ENCODE measurements at regions not wholly inside any gene's neighbourhood (a gene's known extent, or its start where the extent isn't known, plus 50 kb on each side); places are given as distances from the start of the nearest gene placed in this dataset.
"Not testable (repeated sequence)": the region's sequence is repeated elsewhere in the genome, so short reads cannot be mapped to it uniquely, and the experiment has no call there.

DNA sequence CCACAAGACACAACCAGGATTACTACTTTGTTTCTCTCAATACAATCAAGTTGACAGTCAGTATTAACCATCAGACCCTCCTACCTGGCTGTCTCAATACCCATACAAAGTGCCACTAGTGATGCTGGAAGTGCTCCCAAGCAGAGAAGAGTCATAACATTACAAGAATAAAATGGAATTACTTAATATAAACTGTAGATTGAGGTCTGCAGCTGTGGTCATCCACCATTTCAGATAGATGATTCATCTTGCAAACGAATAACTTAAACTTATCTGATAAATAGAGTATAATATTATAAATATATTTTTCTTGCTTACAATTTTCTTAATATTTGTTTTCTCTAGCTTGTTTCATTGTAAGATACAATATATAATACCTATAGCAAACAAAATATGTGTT is 1034.2 kb upstream of the PCDH10 start:
- H3K4me1 ChIP-seq (ENCODE audit: control insufficient read depth in 5 of 5, insufficient read depth in 5 of 5, low read length in 5 of 5), result no peaks in the 10 kb centered on the region
- H3K27me3 ChIP-seq (ENCODE audit: control insufficient read depth in 3 of 3, insufficient read depth in 3 of 3, low read length in 2 of 3), result no peaks in the 10 kb centered on the region
- H3K36me3 ChIP-seq (ENCODE audit: control insufficient read depth in 4 of 4, insufficient read depth in 4 of 4, low read length in 4 of 4), result no peaks in the 10 kb centered on the region
- DNase-seq (no peak), ATAC-seq (ENCODE audit: insufficient read depth, low FRiP score) (no peak)
- H3K27ac ChIP-seq (ENCODE audit: low read depth in 1 of 2, low read length in 1 of 2), result no peak overlapping the region
- TF ChIP-seq, protein P1, sequence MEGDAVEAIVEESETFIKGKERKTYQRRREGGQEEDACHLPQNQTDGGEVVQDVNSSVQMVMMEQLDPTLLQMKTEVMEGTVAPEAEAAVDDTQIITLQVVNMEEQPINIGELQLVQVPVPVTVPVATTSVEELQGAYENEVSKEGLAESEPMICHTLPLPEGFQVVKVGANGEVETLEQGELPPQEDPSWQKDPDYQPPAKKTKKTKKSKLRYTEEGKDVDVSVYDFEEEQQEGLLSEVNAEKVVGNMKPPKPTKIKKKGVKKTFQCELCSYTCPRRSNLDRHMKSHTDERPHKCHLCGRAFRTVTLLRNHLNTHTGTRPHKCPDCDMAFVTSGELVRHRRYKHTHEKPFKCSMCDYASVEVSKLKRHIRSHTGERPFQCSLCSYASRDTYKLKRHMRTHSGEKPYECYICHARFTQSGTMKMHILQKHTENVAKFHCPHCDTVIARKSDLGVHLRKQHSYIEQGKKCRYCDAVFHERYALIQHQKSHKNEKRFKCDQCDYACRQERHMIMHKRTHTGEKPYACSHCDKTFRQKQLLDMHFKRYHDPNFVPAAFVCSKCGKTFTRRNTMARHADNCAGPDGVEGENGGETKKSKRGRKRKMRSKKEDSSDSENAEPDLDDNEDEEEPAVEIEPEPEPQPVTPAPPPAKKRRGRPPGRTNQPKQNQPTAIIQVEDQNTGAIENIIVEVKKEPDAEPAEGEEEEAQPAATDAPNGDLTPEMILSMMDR (IDR thresholded peaks at IDR 0.05; ENCODE audit: control extremely low read depth, extremely low read depth), result no peak
- 0% methylated on average over 1 of the region's 1 CpG for WGBS, 2 donors
- no peak overlapping the region for H3K9ac ChIP-seq (ENCODE audit: insufficient read depth in 1 of 2, low read length in 2 of 2)
- no peak overlapping the region for H3K4me3 ChIP-seq
- H3K9me3 ChIP-seq (ENCODE audit: control insufficient read depth in 4 of 4, insufficient read depth in 3 of 4, low read length in 3 of 4), result no peaks in the 10 kb centered on the region

DNA sequence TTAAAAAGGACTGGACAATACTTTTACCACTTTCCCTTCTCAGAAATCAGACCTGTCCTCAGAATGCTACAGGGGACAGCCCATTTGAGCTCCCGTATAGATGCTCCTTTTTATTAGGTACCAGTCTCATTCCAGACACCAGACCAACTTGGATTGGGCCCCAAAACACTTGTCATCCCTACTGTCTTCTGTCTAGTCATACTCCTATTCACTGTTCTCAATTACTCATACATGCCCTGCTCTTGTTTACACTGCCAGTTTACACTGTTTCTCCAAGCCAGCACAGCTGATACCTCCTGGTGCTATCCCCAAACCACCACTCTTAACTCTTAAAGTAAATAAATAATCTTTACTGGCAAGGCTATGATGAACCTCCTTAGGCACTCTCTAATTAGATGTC is 1026.4 kb upstream of the PCDH10 start:
- H3K27me3 ChIP-seq (ENCODE audit: control insufficient read depth in 3 of 3, insufficient read depth in 3 of 3, low read length in 2 of 3); H3K27ac ChIP-seq (ENCODE audit: low read depth in 1 of 2, low read length in 1 of 2); H3K9me3 ChIP-seq (ENCODE audit: control insufficient read depth in 4 of 4, insufficient read depth in 3 of 4, low read length in 3 of 4); DNase-seq; H3K4me3 ChIP-seq; ATAC-seq (ENCODE audit: insufficient read depth, low FRiP score); H3K36me3 ChIP-seq (ENCODE audit: control insufficient read depth in 4 of 4, insufficient read depth in 4 of 4, low read length in 4 of 4); H3K4me1 ChIP-seq (ENCODE audit: control insufficient read depth in 5 of 5, insufficient read depth in 5 of 5, low read length in 5 of 5); H3K9ac ChIP-seq (ENCODE audit: insufficient read depth in 1 of 2, low read length in 2 of 2): not testable (repeated sequence)
- WGBS, 2 donors, result 86 to 91% methylated on average over 1 of the region's 1 CpG

DNA sequence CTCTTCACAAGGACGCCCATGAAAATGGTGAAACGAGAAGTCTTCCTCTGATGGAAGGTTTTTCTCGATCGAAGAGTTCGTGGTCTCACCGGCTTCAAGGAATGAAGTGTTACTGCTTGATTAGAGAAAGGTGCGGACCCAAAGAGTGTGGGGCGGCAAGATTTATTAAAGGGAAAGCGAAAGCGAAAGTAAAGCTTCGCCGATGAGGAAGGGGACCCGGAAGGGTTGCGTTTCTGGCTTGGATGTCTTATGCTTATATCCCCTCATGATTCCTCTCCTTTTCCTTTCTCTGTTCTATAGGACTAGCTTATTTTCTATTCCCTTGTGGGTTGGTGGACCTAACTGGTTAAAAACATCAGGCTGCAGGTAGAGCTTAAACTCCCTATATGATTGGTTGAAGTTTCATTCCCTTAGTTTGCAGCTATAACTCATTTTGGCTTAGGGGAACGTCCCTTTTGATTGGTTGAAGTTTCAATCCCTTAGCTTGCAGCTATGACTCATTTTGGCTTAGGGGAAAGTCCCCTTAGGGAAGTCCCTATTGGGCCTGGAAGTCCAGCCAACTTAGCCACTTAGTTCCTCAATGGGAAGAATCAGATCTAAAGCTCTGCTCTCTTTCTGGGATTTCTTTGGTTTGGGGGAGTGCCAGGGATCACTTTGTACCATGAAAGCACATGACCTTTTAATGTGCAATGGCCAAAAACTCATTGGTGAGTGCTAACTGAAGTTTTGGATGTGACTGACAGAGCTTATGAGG is 1025.0 kb upstream of the PCDH10 start:
- DNase-seq (no peak), ATAC-seq (ENCODE audit: insufficient read depth, low FRiP score) (no peak)
- H3K4me1 ChIP-seq (ENCODE audit: control insufficient read depth in 5 of 5, insufficient read depth in 5 of 5, low read length in 5 of 5), result no peaks in the 10 kb centered on the region
- no peak overlapping the region for H3K4me3 ChIP-seq
- no peak overlapping the region for H3K9ac ChIP-seq (ENCODE audit: insufficient read depth in 1 of 2, low read length in 2 of 2)
- no peaks in the 10 kb centered on the region for H3K9me3 ChIP-seq (ENCODE audit: control insufficient read depth in 4 of 4, insufficient read depth in 3 of 4, low read length in 3 of 4)
- H3K27me3 ChIP-seq (ENCODE audit: control insufficient read depth in 3 of 3, insufficient read depth in 3 of 3, low read length in 2 of 3), result no peaks in the 10 kb centered on the region
- H3K36me3 ChIP-seq (ENCODE audit: control insufficient read depth in 4 of 4, insufficient read depth in 4 of 4, low read length in 4 of 4), result no peaks in the 10 kb centered on the region
- no peak overlapping the region for H3K27ac ChIP-seq (ENCODE audit: low read depth in 1 of 2, low read length in 1 of 2)
- TF ChIP-seq, protein P1 (IDR thresholded peaks at IDR 0.05; ENCODE audit: control extremely low read depth, extremely low read depth), result no peak
- 88 to 89% methylated on average over 15 of the region's 15 CpGs for WGBS, 2 donors

DNA sequence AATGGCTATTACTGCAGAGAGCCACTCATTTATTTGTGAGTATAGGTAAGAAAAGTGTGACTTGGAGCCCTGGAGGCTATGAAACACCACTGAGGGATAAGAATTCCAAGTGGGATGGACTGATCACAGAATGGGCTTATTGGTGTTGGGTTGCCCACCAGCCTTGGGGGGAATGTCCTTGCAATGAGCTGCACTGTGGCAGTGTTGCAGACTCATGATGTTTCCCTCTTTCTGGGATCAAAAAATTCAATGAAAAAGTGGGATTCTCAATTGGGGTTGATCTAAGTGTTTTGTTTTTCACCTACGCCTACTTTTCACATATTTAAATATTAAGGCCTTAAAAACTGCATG is 1024.5 kb upstream of the PCDH10 start:
- Histone ChIP-seq H3K9me3 (ENCODE audit: control insufficient read depth in 4 of 4, insufficient read depth in 3 of 4, low read length in 3 of 4) (no peaks in the 10 kb centered on the region), H3K36me3 (ENCODE audit: control insufficient read depth in 4 of 4, insufficient read depth in 4 of 4, low read length in 4 of 4) (no peaks in the 10 kb centered on the region), H3K4me1 (ENCODE audit: control insufficient read depth in 5 of 5, insufficient read depth in 5 of 5, low read length in 5 of 5) (no peaks in the 10 kb centered on the region), H3K4me3 (no peak overlapping the region), H3K9ac (ENCODE audit: insufficient read depth in 1 of 2, low read length in 2 of 2) (no peak overlapping the region), H3K27ac (ENCODE audit: low read depth in 1 of 2, low read length in 1 of 2) (no peak overlapping the region), H3K27me3 (ENCODE audit: control insufficient read depth in 3 of 3, insufficient read depth in 3 of 3, low read length in 2 of 3) (no peaks in the 10 kb centered on the region)
- TF ChIP-seq, protein P1 (IDR thresholded peaks at IDR 0.05; ENCODE audit: control extremely low read depth, extremely low read depth), result no peak
- no peak for ATAC-seq (ENCODE audit: insufficient read depth, low FRiP score)
- DNase-seq, result no peak
- WGBS, 2 donors, result 86 to 94% methylated on average over 1 of the region's 1 CpG
